ENCODE measurements at regions not wholly inside any gene's neighbourhood (a gene's known extent, or its start where the extent isn't known, plus 50 kb on each side); places are given as distances from the start of the nearest gene placed in this dataset.

DNA sequence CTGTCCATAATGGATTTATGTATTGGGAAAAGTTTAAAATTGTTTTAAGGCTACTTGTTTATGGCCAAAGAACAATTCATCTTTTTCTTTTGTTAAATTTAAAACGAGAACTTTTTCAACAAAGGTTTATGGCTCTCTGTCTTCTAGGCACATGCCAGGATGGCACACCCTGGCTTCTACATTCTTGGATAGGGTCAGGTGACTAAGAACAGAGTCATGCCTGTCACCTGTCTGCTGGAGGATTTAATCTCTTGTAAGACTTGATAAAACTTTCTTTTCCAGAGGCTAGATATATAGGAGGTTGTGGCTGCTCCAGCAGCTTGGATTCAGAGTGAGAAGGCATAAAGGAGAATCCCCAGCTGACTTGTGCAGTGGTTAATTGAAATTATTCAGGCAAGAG, 915.4 kb downstream of the GATA3 start:
- H3K9me2 ChIP-seq (ENCODE audit: insufficient read depth), result no peaks in the 10 kb centered on the region

GRCh38 chr10:8975535-8975934, 921.0 kb downstream of the GATA3 start:
- no peak overlapping the region for H3K27ac ChIP-seq
- H3K9me2 ChIP-seq (ENCODE audit: insufficient read depth), result no peaks in the 10 kb centered on the region
- no peaks in the 10 kb centered on the region for H3K79me2 ChIP-seq (ENCODE audit: insufficient read depth)
- no peaks in the 10 kb centered on the region for H3K4me1 ChIP-seq (ENCODE audit: insufficient read depth)
- H3K4me2 ChIP-seq (ENCODE audit: unreplicated experiment), result no peak overlapping the region
- no peaks in the 10 kb centered on the region for H3F3A ChIP-seq (ENCODE audit: insufficient read depth)
- in situ Hi-C loops (cut with MboI), result no loop called here
- H3K9ac ChIP-seq, result no peak overlapping the region
- H4K20me1 ChIP-seq (ENCODE audit: insufficient read depth), result no peaks in the 10 kb centered on the region
- no peaks in the 10 kb centered on the region for H3K27me3 ChIP-seq (replicated peaks; ENCODE audit: insufficient read depth)
- no peak for DNase-seq
- H3K9me3 ChIP-seq (ENCODE audit: low read depth), result no peaks in the 10 kb centered on the region
- TF ChIP-seq EZH2phosphoT487 (IDR thresholded peaks at IDR 0.05; ENCODE audit: insufficient read depth, low read depth) (no peak), EZH2 (IDR thresholded peaks at IDR 0.05; ENCODE audit: insufficient read depth, poor library complexity, severe bottlenecking) (no peak)
- H2AFZ ChIP-seq, result no peak overlapping the region
- no peaks in the 10 kb centered on the region for H3K36me3 ChIP-seq (ENCODE audit: low read depth)
- 8 to 13% methylated on average over 4 of the region's 4 CpGs for WGBS, 2 experiments (ENCODE audit: low coverage in 1 of 2, low lambda C conversion rate in 2 of 2, missing lambda C conversion rate in 2 of 2)
- H3K4me3 ChIP-seq, result no peak overlapping the region

More for the DNA sequence above, 915.4 kb downstream of the GATA3 start:
- 4 to 6% methylated on average over 1 of the region's 1 CpG for WGBS, 2 experiments (ENCODE audit: low coverage in 1 of 2, low lambda C conversion rate in 2 of 2, missing lambda C conversion rate in 2 of 2)
- Histone ChIP-seq H4K20me1 (ENCODE audit: insufficient read depth) (no peaks in the 10 kb centered on the region), H3K4me2 (ENCODE audit: unreplicated experiment) (no peak overlapping the region), H3F3A (ENCODE audit: insufficient read depth) (no peaks in the 10 kb centered on the region), H3K27me3 (replicated peaks; ENCODE audit: insufficient read depth) (no peaks in the 10 kb centered on the region), H3K9ac (no peak overlapping the region), H3K36me3 (ENCODE audit: low read depth) (no peaks in the 10 kb centered on the region), H3K27ac (no peak overlapping the region), H3K79me2 (ENCODE audit: insufficient read depth) (no peaks in the 10 kb centered on the region), H3K4me1 (ENCODE audit: insufficient read depth) (no peaks in the 10 kb centered on the region), H3K9me3 (ENCODE audit: low read depth) (no peaks in the 10 kb centered on the region), H2AFZ (no peak overlapping the region), H3K4me3 (no peak overlapping the region)
- no peak for DNase-seq
- no peak for TF ChIP-seq EZH2phosphoT487 (IDR thresholded peaks at IDR 0.05; ENCODE audit: insufficient read depth, low read depth)
- TF ChIP-seq EZH2 (IDR thresholded peaks at IDR 0.05; ENCODE audit: insufficient read depth, poor library complexity, severe bottlenecking), result no peak
- in situ Hi-C loops (cut with MboI), result no loop called here

- Histone ChIP-seq H4K20me1 (ENCODE audit: insufficient read depth) (no peaks in the 10 kb centered on the region), H3F3A (ENCODE audit: insufficient read depth) (no peaks in the 10 kb centered on the region), H3K9me2 (ENCODE audit: insufficient read depth) (no peaks in the 10 kb centered on the region), H3K27ac (no peak overlapping the region), H3K4me2 (ENCODE audit: unreplicated experiment) (no peak overlapping the region), H3K4me1 (ENCODE audit: insufficient read depth) (no peaks in the 10 kb centered on the region), H3K4me3 (no peak overlapping the region), H3K36me3 (ENCODE audit: low read depth) (no peaks in the 10 kb centered on the region), H2AFZ (no peak overlapping the region), H3K9me3 (ENCODE audit: low read depth) (no peaks in the 10 kb centered on the region), H3K79me2 (ENCODE audit: insufficient read depth) (no peaks in the 10 kb centered on the region), H3K9ac (no peak overlapping the region), H3K27me3 (replicated peaks; ENCODE audit: insufficient read depth) (no peaks in the 10 kb centered on the region)
- TF ChIP-seq EZH2 (IDR thresholded peaks at IDR 0.05; ENCODE audit: insufficient read depth, poor library complexity, severe bottlenecking) (no peak), EZH2phosphoT487 (IDR thresholded peaks at IDR 0.05; ENCODE audit: insufficient read depth, low read depth) (no peak)
- in situ Hi-C loops (cut with MboI), result no loop called here
- WGBS, 2 experiments (ENCODE audit: low coverage in 1 of 2, low lambda C conversion rate in 2 of 2, missing lambda C conversion rate in 2 of 2), result 27 to 33% methylated on average over 3 of the region's 3 CpGs
- DNase-seq, result no peak
Measured at GRCh38 chr10:8978100-8978499, 923.6 kb downstream of the GATA3 start.

- TF ChIP-seq EZH2phosphoT487 (IDR thresholded peaks at IDR 0.05; ENCODE audit: insufficient read depth, low read depth) (no peak), EZH2 (IDR thresholded peaks at IDR 0.05; ENCODE audit: insufficient read depth, poor library complexity, severe bottlenecking) (no peak)
- Histone ChIP-seq H4K20me1 (ENCODE audit: insufficient read depth) (no peaks in the 10 kb centered on the region), H3K79me2 (ENCODE audit: insufficient read depth) (no peaks in the 10 kb centered on the region), H3K36me3 (ENCODE audit: low read depth) (no peaks in the 10 kb centered on the region), H3K9me2 (ENCODE audit: insufficient read depth) (no peaks in the 10 kb centered on the region), H3K4me2 (ENCODE audit: unreplicated experiment) (no peak overlapping the region), H3K27ac (no peak overlapping the region), H3K4me3 (no peak overlapping the region), H3F3A (ENCODE audit: insufficient read depth) (no peaks in the 10 kb centered on the region), H2AFZ (no peak overlapping the region), H3K9me3 (ENCODE audit: low read depth) (no peaks in the 10 kb centered on the region), H3K9ac (no peak overlapping the region), H3K27me3 (replicated peaks; ENCODE audit: insufficient read depth) (no peaks in the 10 kb centered on the region), H3K4me1 (ENCODE audit: insufficient read depth) (no peaks in the 10 kb centered on the region)
- in situ Hi-C loops (cut with MboI), result no loop called here
- no peak for DNase-seq
- WGBS, 2 experiments (ENCODE audit: low coverage in 1 of 2, low lambda C conversion rate in 2 of 2, missing lambda C conversion rate in 2 of 2), result 12 to 20% methylated on average over 4 of the region's 4 CpGs
Measured at GRCh38 chr10:8979976-8980375, 925.5 kb downstream of the GATA3 start.

DNA sequence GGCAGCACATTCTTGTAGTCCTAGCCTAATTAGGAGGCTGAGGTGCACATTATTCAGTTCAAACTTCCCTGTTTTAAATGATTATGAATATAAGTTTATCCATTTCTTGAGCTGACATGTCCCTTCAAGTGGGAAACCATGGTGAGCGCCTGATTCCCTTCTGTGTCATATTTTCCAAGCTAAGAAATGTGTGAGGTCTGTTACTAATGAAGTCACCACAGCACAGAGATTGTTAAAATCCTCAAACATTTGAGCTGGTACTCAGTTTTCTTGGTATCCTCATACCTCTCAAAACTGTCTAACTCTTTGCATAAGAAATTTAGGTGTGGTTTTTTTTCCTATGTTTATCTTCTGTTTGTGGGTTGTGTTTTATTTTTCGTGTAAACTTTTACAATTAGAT, 926.8 kb downstream of the GATA3 start:
- WGBS, 2 experiments (ENCODE audit: low coverage in 1 of 2, low lambda C conversion rate in 2 of 2, missing lambda C conversion rate in 2 of 2), result 1 to 3% methylated on average over 2 of the region's 2 CpGs
- H3K36me3 ChIP-seq (ENCODE audit: low read depth), result no peaks in the 10 kb centered on the region
- no peaks in the 10 kb centered on the region for H3K9me2 ChIP-seq (ENCODE audit: insufficient read depth)
- H3K4me2 ChIP-seq (ENCODE audit: unreplicated experiment), result no peak overlapping the region
- H3K9ac ChIP-seq, result no peak overlapping the region
- no peak for TF ChIP-seq EZH2 (IDR thresholded peaks at IDR 0.05; ENCODE audit: insufficient read depth, poor library complexity, severe bottlenecking)
- TF ChIP-seq EZH2phosphoT487 (IDR thresholded peaks at IDR 0.05; ENCODE audit: insufficient read depth, low read depth), result no peak
- H3K9me3 ChIP-seq (ENCODE audit: low read depth), result no peaks in the 10 kb centered on the region
- in situ Hi-C loops (cut with MboI), result no loop called here
- H3K4me3 ChIP-seq, result no peak overlapping the region
- H2AFZ ChIP-seq, result no peak overlapping the region
- H3K27me3 ChIP-seq (replicated peaks; ENCODE audit: insufficient read depth), result no peaks in the 10 kb centered on the region
- DNase-seq, result no peak
- no peaks in the 10 kb centered on the region for H3K4me1 ChIP-seq (ENCODE audit: insufficient read depth)
- H3F3A ChIP-seq (ENCODE audit: insufficient read depth), result no peaks in the 10 kb centered on the region
- H4K20me1 ChIP-seq (ENCODE audit: insufficient read depth), result no peaks in the 10 kb centered on the region
- H3K27ac ChIP-seq, result no peak overlapping the region
- H3K79me2 ChIP-seq (ENCODE audit: insufficient read depth), result no peaks in the 10 kb centered on the region
